SU-DHL-6 (cell line): ENCODE measurements at regions not wholly inside any gene's neighbourhood (a gene's known extent, or its start where the extent isn't known, plus 50 kb on each side); places are given as distances from the start of the nearest gene placed in this dataset.

Experiments used
- CTCF ChIP-seq: fragments of 200-600 bp; sonication (generic); IDR thresholded peaks from one replicate; pipeline ENCODE4 v1.5.1; 2017; ENCODE audit warnings: antibody characterized with exemption, mild to moderate bottlenecking, low read length, moderate library complexity; ENCODE audit not compliant: insufficient read depth, poor library complexity, severe bottlenecking
- EZH2phosphoT487 ChIP-seq: fragments of 200-600 bp; sonication (generic), shearing (Covaris generic); conservative IDR thresholded peaks from 2 replicates; pipeline ENCODE4 v1.6.1; 2018; ENCODE audit warnings: mild to moderate bottlenecking, antibody characterized with exemption, low read length, moderate library complexity, mixed read lengths

- TF ChIP-seq CTCF (no peak), EZH2phosphoT487 (no peak)
Measured at GRCh38 chr11:90847268-90847886, 624.5 kb upstream of the CHORDC1 start.
